Loucy (cell line): ENCODE measurements at regions not wholly inside any gene's neighbourhood (a gene's known extent, or its start where the extent isn't known, plus 50 kb on each side); places are given as distances from the start of the nearest gene placed in this dataset.

Experiments
- H2AFZ ChIP-seq: fragments of 200-600 bp; sonication (generic); 2 replicates; pipeline ENCODE4 v1.6.0; 2016; ENCODE audit warnings: antibody characterized with exemption, mild to moderate bottlenecking, low read length, moderate library complexity
- H3F3A ChIP-seq: fragments of 200-600 bp; 2 replicates; pipeline ENCODE4 v1.6.0; 2016; ENCODE audit warnings: antibody characterized with exemption, low read depth, mild to moderate bottlenecking
- H3K27me3 ChIP-seq: fragments of 200-600 bp; sonication (generic); 2 replicates; pipeline ENCODE4 v1.6.1; 2014; ENCODE audit warnings: low read length, mild to moderate bottlenecking; ENCODE audit not compliant: insufficient read depth, poor library complexity, severe bottlenecking
- H3K36me3 ChIP-seq: fragments of 200-600 bp; sonication (generic); 2 replicates; pipeline ENCODE4 v1.6.1; 2016; ENCODE audit warnings: low read length; ENCODE audit not compliant: insufficient read depth
- H3K4me1 ChIP-seq: fragments of 200-600 bp; sonication (generic); 2 replicates; pipeline ENCODE4 v1.5.1; 2014; ENCODE audit warnings: low read length, mild to moderate bottlenecking; ENCODE audit not compliant: insufficient read depth, poor library complexity, severe bottlenecking
- H3K4me2 ChIP-seq: fragments of 200-600 bp; sonication (generic); 2 replicates; pipeline ENCODE4 v1.6.0; 2014; ENCODE audit warnings: antibody characterized with exemption, low read length, low read depth, mild to moderate bottlenecking; ENCODE audit not compliant: poor library complexity, severe bottlenecking
- H3K4me3 ChIP-seq: fragments of 200-600 bp; sonication (generic); 2 replicates; pipeline ENCODE4 v1.5.1; 2014; ENCODE audit warnings: low read length, mild to moderate bottlenecking, mixed read lengths; ENCODE audit not compliant: poor library complexity, severe bottlenecking
- H3K79me2 ChIP-seq: fragments of 200-600 bp; sonication (generic); 2 replicates; pipeline ENCODE4 v1.6.1; 2014; ENCODE audit warnings: low read length; ENCODE audit not compliant: insufficient read depth
- H3K9ac ChIP-seq: fragments of 200-600 bp; sonication (generic); 2 replicates; pipeline ENCODE4 v1.6.0; 2014; ENCODE audit warnings: mild to moderate bottlenecking, low read depth, low read length, moderate library complexity; ENCODE audit not compliant: poor library complexity, severe bottlenecking
- H3K9me2 ChIP-seq: fragments of 200-600 bp; sonication (generic); replicated peaks from 2 replicates; pipeline ENCODE4 v1.6.1; 2016; ENCODE audit warnings: low read depth, low read length, mixed read lengths
- H3K9me3 ChIP-seq: fragments of 200-600 bp; sonication (generic); 2 replicates; pipeline ENCODE4 v1.6.1; 2014; ENCODE audit warnings: mild to moderate bottlenecking, antibody characterized with exemption, low read length, low read depth; ENCODE audit not compliant: insufficient read depth
- H4K20me1 ChIP-seq: fragments of 200-600 bp; sonication (generic); 2 replicates; pipeline ENCODE4 v1.6.0; 2014; ENCODE audit warnings: antibody characterized with exemption, low read length, mild to moderate bottlenecking; ENCODE audit not compliant: insufficient read depth, poor library complexity, severe bottlenecking
- CTCF ChIP-seq: fragments of 200-600 bp; sonication (generic); conservative IDR thresholded peaks from 2 replicates; pipeline ENCODE4 v1.5.1; 2014; ENCODE audit warnings: mild to moderate bottlenecking, antibody characterized with exemption, low read length
- EZH2phosphoT487 ChIP-seq: fragments of 200-600 bp; IDR thresholded peaks from 2 replicates; pipeline ENCODE4 v1.6.1; 2018; ENCODE audit warnings: antibody characterized with exemption, mild to moderate bottlenecking, moderate library complexity, borderline replicate concordance

- no peaks in the 10 kb centered on the region for H3K79me2 ChIP-seq
- no peaks in the 10 kb centered on the region for H3K9me2 ChIP-seq
- H3K4me1 ChIP-seq, result no peaks in the 10 kb centered on the region
- H2AFZ ChIP-seq, result no peak overlapping the region
- no peaks in the 10 kb centered on the region for H3K36me3 ChIP-seq
- no peak overlapping the region for H3K9ac ChIP-seq
- H3K9me3 ChIP-seq, result no peaks in the 10 kb centered on the region
- TF ChIP-seq EZH2phosphoT487 (no peak), CTCF (no peak)
- no peaks in the 10 kb centered on the region for H3K27me3 ChIP-seq
- no peak overlapping the region for H3K4me3 ChIP-seq
- no peak overlapping the region for H3K4me2 ChIP-seq
- no peaks in the 10 kb centered on the region for H4K20me1 ChIP-seq
- no peaks in the 10 kb centered on the region for H3F3A ChIP-seq
Observed at GRCh38 chr3:23002836-23003732, 200.0 kb upstream of the UBE2E2 start.

- no peaks in the 10 kb centered on the region for H3K36me3 ChIP-seq
- H3K4me2 ChIP-seq, result no peak overlapping the region
- no peaks in the 10 kb centered on the region for H3K79me2 ChIP-seq
- H3K9me3 ChIP-seq, result no peaks in the 10 kb centered on the region
- no peaks in the 10 kb centered on the region for H4K20me1 ChIP-seq
- no peaks in the 10 kb centered on the region for H3K27me3 ChIP-seq
- TF ChIP-seq EZH2phosphoT487 (no peak), CTCF (no peak)
- no peak overlapping the region for H2AFZ ChIP-seq
- no peak overlapping the region for H3K9ac ChIP-seq
- H3K9me2 ChIP-seq, result no peaks in the 10 kb centered on the region
- no peaks in the 10 kb centered on the region for H3K4me1 ChIP-seq
- no peaks in the 10 kb centered on the region for H3F3A ChIP-seq
- no peak overlapping the region for H3K4me3 ChIP-seq
Observed at GRCh38 chr3:23003733-23004046, 199.4 kb upstream of the UBE2E2 start.

GRCh38 chr3:23004971-23005370 is 198.2 kb upstream of the UBE2E2 start:
- Histone ChIP-seq H2AFZ (no peak overlapping the region), H3K9me2 (no peaks in the 10 kb centered on the region), H4K20me1 (no peaks in the 10 kb centered on the region), H3K9ac (no peak overlapping the region), H3K36me3 (no peaks in the 10 kb centered on the region), H3K4me3 (no peak overlapping the region), H3F3A (no peaks in the 10 kb centered on the region), H3K27me3 (no peaks in the 10 kb centered on the region), H3K9me3 (no peaks in the 10 kb centered on the region), H3K4me1 (no peaks in the 10 kb centered on the region), H3K4me2 (no peak overlapping the region), H3K79me2 (no peaks in the 10 kb centered on the region)
- TF ChIP-seq CTCF, result no peak
- no peak for TF ChIP-seq EZH2phosphoT487
